ENCODE measurements at regions not wholly inside any gene's neighbourhood (a gene's known extent, or its start where the extent isn't known, plus 50 kb on each side); places are given as distances from the start of the nearest gene placed in this dataset.
A peak's percentile ranks its signal among the peaks of the same experiment; 100 is the strongest.

- TF ChIP-seq CTCF (IDR thresholded peaks at IDR 0.05) = no peak
- ATAC-seq (ENCODE audit: low FRiP score) (peak; percentile 92), DNase-seq (ENCODE audit: low spot score) (peak; percentile 55)
These were observed 288.6 kb downstream of the UACA start for GRCh38 chr15:70474471-70475406.

GRCh38 chr15:70473581-70474370, 289.6 kb downstream of the UACA start:
- no peak for TF ChIP-seq CTCF (IDR thresholded peaks at IDR 0.05)
- DNase-seq (ENCODE audit: low spot score) (no peak), ATAC-seq (ENCODE audit: low FRiP score) (no peak)

- ATAC-seq (ENCODE audit: low FRiP score) (no peak), DNase-seq (ENCODE audit: low spot score) (no peak)
- no peak for TF ChIP-seq CTCF (IDR thresholded peaks at IDR 0.05)
These were observed 291.8 kb downstream of the UACA start for GRCh38 chr15:70471517-70471916.

- ATAC-seq (ENCODE audit: low FRiP score) (no peak), DNase-seq (ENCODE audit: low spot score) (no peak)
- no peak for TF ChIP-seq CTCF (IDR thresholded peaks at IDR 0.05)
These were observed 292.7 kb downstream of the UACA start for GRCh38 chr15:70470556-70471191.

- DNase-seq (ENCODE audit: low spot score) (no peak), ATAC-seq (ENCODE audit: low FRiP score) (no peak)
- TF ChIP-seq CTCF (IDR thresholded peaks at IDR 0.05) = no peak
These were observed 293.5 kb downstream of the UACA start for GRCh38 chr15:70469651-70470555.

GRCh38 chr15:70469182-70469581, 294.2 kb downstream of the UACA start:
- ATAC-seq (ENCODE audit: low FRiP score) (no peak), DNase-seq (ENCODE audit: low spot score) (no peak)
- TF ChIP-seq CTCF (IDR thresholded peaks at IDR 0.05) = no peak
